ENCODE measurements at regions not wholly inside any gene's neighbourhood (a gene's known extent, or its start where the extent isn't known, plus 50 kb on each side); places are given as distances from the start of the nearest gene placed in this dataset.

DNA sequence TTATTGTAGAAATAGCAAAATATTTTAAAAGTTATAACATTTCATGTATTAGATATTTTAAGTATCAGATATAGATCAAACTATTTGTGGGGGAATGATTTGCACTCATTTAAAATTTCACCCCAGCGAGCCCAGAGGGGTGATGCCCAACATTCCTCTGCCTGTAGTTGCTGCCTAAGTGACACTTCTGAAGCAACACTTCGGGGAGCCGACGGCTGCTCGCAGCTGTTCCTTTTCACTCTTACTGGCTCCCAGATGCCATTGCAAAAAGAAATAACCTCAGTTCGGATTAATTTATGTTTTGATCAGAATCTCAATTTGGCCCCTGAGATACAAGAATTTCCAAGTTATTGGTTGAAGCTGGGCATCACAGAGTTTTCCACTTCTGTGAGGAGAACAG is 603.8 kb downstream of the PLCL1 start:
- Histone ChIP-seq H3K27me3 (ENCODE audit: insufficient read depth, low read length) (no peaks in the 10 kb centered on the region), H3K79me2 (ENCODE audit: insufficient read depth, low read length) (no peaks in the 10 kb centered on the region), H4K20me1 (ENCODE audit: insufficient read depth, low read length) (no peaks in the 10 kb centered on the region), H3K9me3 (ENCODE audit: low read length) (no peaks in the 10 kb centered on the region), H3K4me2 (ENCODE audit: low read length) (no peak overlapping the region), H3K9me2 (ENCODE audit: low read depth, low read length) (no peaks in the 10 kb centered on the region), H3K4me3 (ENCODE audit: low read depth, low read length, poor library complexity, severe bottlenecking) (no peak overlapping the region), H3F3A (ENCODE audit: insufficient read depth, low read length) (no peaks in the 10 kb centered on the region), H2AFZ (ENCODE audit: low read length) (no peak overlapping the region), H3K4me1 (ENCODE audit: insufficient read depth, low read length, severe bottlenecking) (no peaks in the 10 kb centered on the region), H3K36me3 (ENCODE audit: insufficient read depth, low read length) (no peaks in the 10 kb centered on the region), H3K9ac (ENCODE audit: low read length) (no peak overlapping the region), H3K27ac (ENCODE audit: low read depth, low read length, poor library complexity, severe bottlenecking) (no peak overlapping the region)
- TF ChIP-seq, protein P1, sequence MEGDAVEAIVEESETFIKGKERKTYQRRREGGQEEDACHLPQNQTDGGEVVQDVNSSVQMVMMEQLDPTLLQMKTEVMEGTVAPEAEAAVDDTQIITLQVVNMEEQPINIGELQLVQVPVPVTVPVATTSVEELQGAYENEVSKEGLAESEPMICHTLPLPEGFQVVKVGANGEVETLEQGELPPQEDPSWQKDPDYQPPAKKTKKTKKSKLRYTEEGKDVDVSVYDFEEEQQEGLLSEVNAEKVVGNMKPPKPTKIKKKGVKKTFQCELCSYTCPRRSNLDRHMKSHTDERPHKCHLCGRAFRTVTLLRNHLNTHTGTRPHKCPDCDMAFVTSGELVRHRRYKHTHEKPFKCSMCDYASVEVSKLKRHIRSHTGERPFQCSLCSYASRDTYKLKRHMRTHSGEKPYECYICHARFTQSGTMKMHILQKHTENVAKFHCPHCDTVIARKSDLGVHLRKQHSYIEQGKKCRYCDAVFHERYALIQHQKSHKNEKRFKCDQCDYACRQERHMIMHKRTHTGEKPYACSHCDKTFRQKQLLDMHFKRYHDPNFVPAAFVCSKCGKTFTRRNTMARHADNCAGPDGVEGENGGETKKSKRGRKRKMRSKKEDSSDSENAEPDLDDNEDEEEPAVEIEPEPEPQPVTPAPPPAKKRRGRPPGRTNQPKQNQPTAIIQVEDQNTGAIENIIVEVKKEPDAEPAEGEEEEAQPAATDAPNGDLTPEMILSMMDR (IDR thresholded peaks at IDR 0.05; ENCODE audit: low read length), result no peak
- no peak for TF ChIP-seq EZH2 (IDR thresholded peaks at IDR 0.05; ENCODE audit: borderline replicate concordance, low read length)

DNA sequence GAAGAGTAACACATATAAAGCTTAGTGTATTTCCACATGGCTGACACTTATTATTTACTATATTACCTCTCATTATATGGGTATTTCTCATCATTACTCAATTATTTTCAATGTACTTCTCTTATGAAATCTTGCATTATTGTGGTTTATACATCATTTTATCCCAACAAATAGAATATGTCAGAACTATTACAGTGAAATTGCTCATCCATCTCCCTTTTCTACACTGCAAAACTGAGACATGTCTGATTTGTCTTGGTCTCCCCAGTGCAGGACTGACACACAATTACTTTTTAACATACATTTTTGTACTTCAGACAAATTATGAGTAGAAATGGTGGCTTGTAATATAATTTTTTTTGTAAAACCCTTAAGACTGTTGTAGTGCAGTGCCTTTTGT is 600.9 kb downstream of the PLCL1 start:
- no peak overlapping the region for H3K27ac ChIP-seq (ENCODE audit: low read depth, low read length, poor library complexity, severe bottlenecking)
- no peak overlapping the region for H2AFZ ChIP-seq (ENCODE audit: low read length)
- no peaks in the 10 kb centered on the region for H3K9me2 ChIP-seq (ENCODE audit: low read depth, low read length)
- no peaks in the 10 kb centered on the region for H3F3A ChIP-seq (ENCODE audit: insufficient read depth, low read length)
- H3K9ac ChIP-seq (ENCODE audit: low read length), result no peak overlapping the region
- TF ChIP-seq EZH2 (IDR thresholded peaks at IDR 0.05; ENCODE audit: borderline replicate concordance, low read length), result no peak
- TF ChIP-seq, protein P1 (IDR thresholded peaks at IDR 0.05; ENCODE audit: low read length), result no peak
- no peaks in the 10 kb centered on the region for H3K27me3 ChIP-seq (ENCODE audit: insufficient read depth, low read length)
- no peaks in the 10 kb centered on the region for H3K9me3 ChIP-seq (ENCODE audit: low read length)
- H3K36me3 ChIP-seq (ENCODE audit: insufficient read depth, low read length), result no peaks in the 10 kb centered on the region
- H3K4me1 ChIP-seq (ENCODE audit: insufficient read depth, low read length, severe bottlenecking), result no peaks in the 10 kb centered on the region
- no peaks in the 10 kb centered on the region for H4K20me1 ChIP-seq (ENCODE audit: insufficient read depth, low read length)
- no peak overlapping the region for H3K4me2 ChIP-seq (ENCODE audit: low read length)
- H3K4me3 ChIP-seq (ENCODE audit: low read depth, low read length, poor library complexity, severe bottlenecking), result no peak overlapping the region
- no peaks in the 10 kb centered on the region for H3K79me2 ChIP-seq (ENCODE audit: insufficient read depth, low read length)

DNA sequence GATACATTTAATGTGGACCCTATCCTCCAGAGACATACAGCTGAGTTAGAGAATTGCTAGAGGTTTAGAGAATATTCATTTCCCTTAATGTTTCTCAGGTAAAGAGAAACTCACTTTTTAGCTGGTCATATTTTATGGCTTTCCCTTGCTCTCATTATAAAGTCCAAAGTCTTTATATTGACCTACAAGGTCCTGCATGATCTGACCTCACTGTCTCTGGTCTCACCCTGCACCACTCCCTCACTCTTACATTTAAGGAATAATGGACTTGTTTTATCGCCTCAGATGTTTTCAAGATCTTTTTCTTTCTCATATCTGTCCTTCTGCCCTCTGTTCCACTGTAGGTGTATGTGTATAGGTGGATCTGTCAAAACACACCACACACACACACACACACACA is 597.3 kb downstream of the PLCL1 start:
- H3K4me1 ChIP-seq (ENCODE audit: insufficient read depth, low read length, severe bottlenecking), result no peaks in the 10 kb centered on the region
- H3K27me3 ChIP-seq (ENCODE audit: insufficient read depth, low read length), result no peaks in the 10 kb centered on the region
- no peak overlapping the region for H2AFZ ChIP-seq (ENCODE audit: low read length)
- no peaks in the 10 kb centered on the region for H3K9me2 ChIP-seq (ENCODE audit: low read depth, low read length)
- no peaks in the 10 kb centered on the region for H3K9me3 ChIP-seq (ENCODE audit: low read length)
- no peak overlapping the region for H3K4me2 ChIP-seq (ENCODE audit: low read length)
- H3K4me3 ChIP-seq (ENCODE audit: low read depth, low read length, poor library complexity, severe bottlenecking), result no peak overlapping the region
- no peaks in the 10 kb centered on the region for H3F3A ChIP-seq (ENCODE audit: insufficient read depth, low read length)
- H3K9ac ChIP-seq (ENCODE audit: low read length), result no peak overlapping the region
- H3K79me2 ChIP-seq (ENCODE audit: insufficient read depth, low read length), result no peaks in the 10 kb centered on the region
- no peak for TF ChIP-seq EZH2 (IDR thresholded peaks at IDR 0.05; ENCODE audit: borderline replicate concordance, low read length)
- TF ChIP-seq, protein P1 (IDR thresholded peaks at IDR 0.05; ENCODE audit: low read length), result no peak
- no peaks in the 10 kb centered on the region for H4K20me1 ChIP-seq (ENCODE audit: insufficient read depth, low read length)
- H3K27ac ChIP-seq (ENCODE audit: low read depth, low read length, poor library complexity, severe bottlenecking), result no peak overlapping the region
- H3K36me3 ChIP-seq (ENCODE audit: insufficient read depth, low read length), result no peaks in the 10 kb centered on the region

Measured in OCI-LY1 (cell line).